ENCODE measurements at regions not wholly inside any gene's neighbourhood (a gene's known extent, or its start where the extent isn't known, plus 50 kb on each side); places are given as distances from the start of the nearest gene placed in this dataset.

GRCh38 chr7:94288096-94288495 is 106.6 kb upstream of the COL1A2 start:
- no peaks in the 10 kb centered on the region for H3K79me2 ChIP-seq (ENCODE audit: control insufficient read depth in 1 of 2, insufficient read depth in 2 of 2, low read length in 2 of 2)
- H4K8ac ChIP-seq (ENCODE audit: extremely low read depth, insufficient read depth, low read length): no peak overlapping the region
- H2BK12ac ChIP-seq (ENCODE audit: low read depth, low read length): no peak overlapping the region
- no peak overlapping the region for H2AK5ac ChIP-seq (ENCODE audit: low read depth, low read length)
- no peaks in the 10 kb centered on the region for H3K36me3 ChIP-seq (ENCODE audit: control insufficient read depth in 2 of 4, insufficient read depth in 4 of 4, low read length in 3 of 4)
- no peak overlapping the region for H3K56ac ChIP-seq (replicated peaks; ENCODE audit: insufficient read length, low read depth, low read length)
- H3K27me3 ChIP-seq (replicated peaks in 1 of 4; ENCODE audit: control insufficient read depth in 3 of 4, extremely low read depth in 1 of 4, insufficient read depth in 3 of 4, low read length in 3 of 4): no peaks in the 10 kb centered on the region
- no peak overlapping the region for H3K4ac ChIP-seq (replicated peaks; ENCODE audit: insufficient read length, low read depth, low read length)
- H3K79me1 ChIP-seq (ENCODE audit: low read depth, low read length): no peaks in the 10 kb centered on the region
- H2AFZ ChIP-seq (ENCODE audit: low read length): no peak overlapping the region
- no peak overlapping the region for H3K4me2 ChIP-seq (ENCODE audit: insufficient read depth in 1 of 2, low read depth in 2 of 2, low read length in 2 of 2)
- H3K23ac ChIP-seq (ENCODE audit: insufficient read length): no peak overlapping the region
- H3K4me3 ChIP-seq (ENCODE audit: extremely low read depth in 1 of 4, insufficient read depth in 2 of 4, low read depth in 3 of 4, low read length in 4 of 4): no peak overlapping the region
- H3K4me1 ChIP-seq (replicated peaks in 1 of 4; ENCODE audit: control insufficient read depth in 3 of 4, insufficient read depth in 4 of 4, low read length in 3 of 4): no peaks in the 10 kb centered on the region
- ChIA-PET CTCF (ENCODE audit: partially characterized antibody) (interaction anchor here (0.6 to 18.5 kb wide), 32 partner anchors 8 to 1222 kb away, joined by 3 to 372 read pairs (median 5); partner anchors contain the start of genes COL1A2 and TFPI2), POLR2A (ENCODE audit: partially characterized antibody) (interaction anchor here (1.3 to 2.8 kb wide), 2 partner anchors 106 to 107 kb away, joined by 5 to 20 read pairs; partner anchors contain the start of gene COL1A2)
- H3K18ac ChIP-seq (ENCODE audit: extremely low read depth, low read length): no peak overlapping the region
- H2BK5ac ChIP-seq (ENCODE audit: low read depth, low read length): no peak overlapping the region
- 79% methylated on average over 1 of the region's 1 CpG; no CpG with 5 or more reads in 1 of the 2 experiments for WGBS, 2 experiments (ENCODE audit: extremely low coverage in 1 of 2, insufficient coverage in 1 of 2, insufficient read length in 1 of 2, insufficient replicate concordance in 2 of 2, low coverage in 1 of 2, low lambda C conversion rate in 2 of 2, missing lambda C conversion rate in 1 of 2)
- no peak overlapping the region for H2BK20ac ChIP-seq (ENCODE audit: low read length)
- H4K20me1 ChIP-seq (replicated peaks in 1 of 2; ENCODE audit: control insufficient read depth in 1 of 2, insufficient read depth in 2 of 2, low read length in 2 of 2): no peaks in the 10 kb centered on the region
- no peak overlapping the region for H3K14ac ChIP-seq (ENCODE audit: insufficient read length)
- H2BK15ac ChIP-seq (ENCODE audit: low read length): no peak overlapping the region
- H3K23me2 ChIP-seq (ENCODE audit: low read depth, low read length): peaks cover 2% of the 10 kb centered on the region; the same call in 1 of the 2 replicates
- H3K27ac ChIP-seq (ENCODE audit: low read depth, low read length): no peak overlapping the region
- no peak for DNase-seq (ENCODE audit: low read depth in 1 of 2, low spot score in 2 of 2)
- no peak overlapping the region for H4K5ac ChIP-seq (ENCODE audit: insufficient read length, low read depth, low read length)
- no peaks in the 10 kb centered on the region for H3K9me3 ChIP-seq (ENCODE audit: insufficient read depth in 2 of 2, low read depth in 1 of 2, low read length in 1 of 2)
- H3K9ac ChIP-seq (replicated peaks in 1 of 4; ENCODE audit: extremely low read depth in 1 of 4, low read depth in 3 of 4, low read length in 3 of 4): no peak overlapping the region
- TF ChIP-seq SIN3A (conservative IDR thresholded peaks at IDR 0.05 in 1 of 2, IDR thresholded peaks at IDR 0.05 in 1 of 2; ENCODE audit: low read depth in 1 of 2, low read length in 2 of 2) (no peak), POU5F1 (IDR thresholded peaks at IDR 0.05; ENCODE audit: low read depth, low read length) (no peak), EGR1 (IDR thresholded peaks at IDR 0.05; ENCODE audit: borderline replicate concordance, low read depth, low read length) (no peak), JUN (IDR thresholded peaks at IDR 0.05; ENCODE audit: low read depth, low read length) (no peak), MAFK (IDR thresholded peaks at IDR 0.05; ENCODE audit: low read depth, low read length) (no peak), HDAC2 (IDR thresholded peaks at IDR 0.05; ENCODE audit: borderline replicate concordance in 1 of 2, low read depth in 2 of 2, low read length in 2 of 2) (no peak), POLR2A (IDR thresholded peaks at IDR 0.05; ENCODE audit: control extremely low read depth in 1 of 2, low read depth in 2 of 2, low read length in 2 of 2) (no peak), KDM5A (IDR thresholded peaks at IDR 0.05; ENCODE audit: low read length) (no peak)
- no peak overlapping the region for H4K91ac ChIP-seq (replicated peaks; ENCODE audit: insufficient read length, low read length)
- no peak for FAIRE-seq
- no peak overlapping the region for H2BK120ac ChIP-seq (replicated peaks; ENCODE audit: low read depth, low read length)

Measured in H1 (cell line).